ENCODE measurements at regions not wholly inside any gene's neighbourhood (a gene's known extent, or its start where the extent isn't known, plus 50 kb on each side); places are given as distances from the start of the nearest gene placed in this dataset.

- no peak for DNase-seq (ENCODE audit: low read depth)
These were observed 157.1 kb downstream of the TLE1 start for GRCh38 chr9:81532251-81532650.

- DNase-seq (ENCODE audit: low read depth) = no peak
These were observed 157.8 kb downstream of the TLE1 start for GRCh38 chr9:81531511-81531910.

- no peak for DNase-seq (ENCODE audit: low read depth)
These were observed 158.5 kb downstream of the TLE1 start for GRCh38 chr9:81530846-81531245.

- DNase-seq (ENCODE audit: low read depth) = no peak
These were observed 159.0 kb downstream of the TLE1 start for GRCh38 chr9:81530310-81530810.

GRCh38 chr9:81529556-81530193 lies 159.7 kb downstream of the TLE1 start:
- DNase-seq (ENCODE audit: low read depth) = no peak

GRCh38 chr9:81526587-81526986 lies 162.8 kb downstream of the TLE1 start:
- DNase-seq (ENCODE audit: low read depth) = no peak

- DNase-seq (ENCODE audit: low read depth) = no peak
These were observed 166.4 kb downstream of the TLE1 start for GRCh38 chr9:81522716-81523551.

GRCh38 chr9:81521892-81522291 lies 167.5 kb downstream of the TLE1 start:
- no peak for DNase-seq (ENCODE audit: low read depth)

- DNase-seq (ENCODE audit: low read depth) = no peak
These were observed 169.4 kb downstream of the TLE1 start for GRCh38 chr9:81519816-81520495.

GRCh38 chr9:81517954-81518353 lies 171.4 kb downstream of the TLE1 start:
- DNase-seq (ENCODE audit: low read depth) = no peak

GRCh38 chr9:81513059-81513458 lies 176.3 kb downstream of the TLE1 start:
- no peak for DNase-seq (ENCODE audit: low read depth)

GRCh38 chr9:81512641-81513040 lies 176.7 kb downstream of the TLE1 start:
- no peak for DNase-seq (ENCODE audit: low read depth)

- no peak for DNase-seq (ENCODE audit: low read depth)
These were observed 180.9 kb downstream of the TLE1 start for GRCh38 chr9:81508476-81508875.

- DNase-seq (ENCODE audit: low read depth) = no peak
These were observed 182.1 kb downstream of the TLE1 start for GRCh38 chr9:81506941-81507864.

GRCh38 chr9:81499594-81499993 lies 189.8 kb downstream of the TLE1 start:
- DNase-seq (ENCODE audit: low read depth) = no peak

- DNase-seq (ENCODE audit: low read depth) = no peak
These were observed 190.3 kb downstream of the TLE1 start for GRCh38 chr9:81499021-81499454.

GRCh38 chr9:81498576-81498975 lies 190.8 kb downstream of the TLE1 start:
- DNase-seq (ENCODE audit: low read depth) = no peak

GRCh38 chr9:81497091-81497490 lies 192.3 kb downstream of the TLE1 start:
- DNase-seq (ENCODE audit: low read depth) = no peak

GRCh38 chr9:81492710-81493447 lies 196.5 kb downstream of the TLE1 start:
- DNase-seq (ENCODE audit: low read depth) = no peak

GRCh38 chr9:81490605-81491331 lies 198.6 kb downstream of the TLE1 start:
- DNase-seq (ENCODE audit: low read depth) = no peak
